Peyer's patch (tissue), 4 donors: ENCODE measurements at regions not wholly inside any gene's neighbourhood (a gene's known extent, or its start where the extent isn't known, plus 50 kb on each side); places are given as distances from the start of the nearest gene placed in this dataset.

ENCODE experiments used
- DNase-seq, 3 donors: peaks; one replicate each; pipeline ENCODE4 v3.0.0-alpha.2; 2017 to 2019
- H3K27ac ChIP-seq, 4 donors: fragments of 200-600 bp; sonication (generic); one replicate each; pipeline ENCODE4 v1.5.1; 2016 to 2019
- H3K27me3 ChIP-seq, 2 donors: fragments of 200-600 bp; sonication (generic); one replicate each; pipeline ENCODE4 v1.5.1; 2019
- H3K36me3 ChIP-seq, 3 donors: fragments of 200-600 bp; sonication (generic); one replicate each; pipeline ENCODE4 v1.5.1; 2016 to 2019
- H3K4me1 ChIP-seq, 4 donors: fragments of 200-600 bp; sonication (generic); one replicate each; pipeline ENCODE4 v1.5.1; 2016 to 2019
- H3K4me3 ChIP-seq, 4 donors: fragments of 200-600 bp; sonication (generic); 1 replicate in 3 of 4; 2 replicates in 1 of 4; pipeline ENCODE4 v1.5.1; 2016 to 2019; ENCODE audit warnings: mild to moderate bottlenecking in 1 of 4
- H3K9me3 ChIP-seq, 4 donors: fragments of 200-600 bp; sonication (generic); one replicate each; pipeline ENCODE4 v1.5.1; 2016 to 2019; ENCODE audit warnings: mild to moderate bottlenecking in 1 of 4
- POLR2A ChIP-seq, 2 donors: fragments of 450-650 bp; IDR thresholded peaks; one replicate each; pipeline ENCODE4 v1.5.1; 2017; ENCODE audit warnings: antibody characterized with exemption in 2 of 2, mild to moderate bottlenecking in 2 of 2, moderate library complexity in 2 of 2
- TF ChIP-seq, protein P1 (sequence below), 6 experiments: fragments of 450-650 bp in 4 of 6; fragments of 200-600 bp in 2 of 6; sonication (generic) in 1 of 6; IDR thresholded peaks; one replicate each; pipeline ENCODE4 v1.5.1; 2017 to 2019; ENCODE audit warnings: antibody characterized with exemption in 6 of 6, mild to moderate bottlenecking in 3 of 6, moderate library complexity in 1 of 6

- H3K27ac ChIP-seq, result peak overlapping the region in 1 of 4 donors; percentile 31
- H3K4me1 ChIP-seq, result no peaks in the 10 kb centered on the region
- H3K27me3 ChIP-seq, result no peaks in the 10 kb centered on the region
- no peak overlapping the region for H3K4me3 ChIP-seq
- H3K9me3 ChIP-seq, result no peaks in the 10 kb centered on the region
- no peaks in the 10 kb centered on the region for H3K36me3 ChIP-seq
- TF ChIP-seq, protein P1, sequence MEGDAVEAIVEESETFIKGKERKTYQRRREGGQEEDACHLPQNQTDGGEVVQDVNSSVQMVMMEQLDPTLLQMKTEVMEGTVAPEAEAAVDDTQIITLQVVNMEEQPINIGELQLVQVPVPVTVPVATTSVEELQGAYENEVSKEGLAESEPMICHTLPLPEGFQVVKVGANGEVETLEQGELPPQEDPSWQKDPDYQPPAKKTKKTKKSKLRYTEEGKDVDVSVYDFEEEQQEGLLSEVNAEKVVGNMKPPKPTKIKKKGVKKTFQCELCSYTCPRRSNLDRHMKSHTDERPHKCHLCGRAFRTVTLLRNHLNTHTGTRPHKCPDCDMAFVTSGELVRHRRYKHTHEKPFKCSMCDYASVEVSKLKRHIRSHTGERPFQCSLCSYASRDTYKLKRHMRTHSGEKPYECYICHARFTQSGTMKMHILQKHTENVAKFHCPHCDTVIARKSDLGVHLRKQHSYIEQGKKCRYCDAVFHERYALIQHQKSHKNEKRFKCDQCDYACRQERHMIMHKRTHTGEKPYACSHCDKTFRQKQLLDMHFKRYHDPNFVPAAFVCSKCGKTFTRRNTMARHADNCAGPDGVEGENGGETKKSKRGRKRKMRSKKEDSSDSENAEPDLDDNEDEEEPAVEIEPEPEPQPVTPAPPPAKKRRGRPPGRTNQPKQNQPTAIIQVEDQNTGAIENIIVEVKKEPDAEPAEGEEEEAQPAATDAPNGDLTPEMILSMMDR (IDR thresholded peaks at IDR 0.05), result no peak
- no peak for TF ChIP-seq POLR2A (IDR thresholded peaks at IDR 0.05)
- no peak for DNase-seq
These were observed 104.0 kb upstream of the WNT4 start for GRCh38 chr1:22246755-22247480.

GRCh38 chr1:22247527-22248245, 104.8 kb upstream of the WNT4 start:
- no peak for DNase-seq
- Histone ChIP-seq H3K4me1 (no peaks in the 10 kb centered on the region), H3K36me3 (no peaks in the 10 kb centered on the region), H3K9me3 (no peaks in the 10 kb centered on the region), H3K27me3 (no peaks in the 10 kb centered on the region), H3K27ac (no peak overlapping the region), H3K4me3 (no peak overlapping the region)
- TF ChIP-seq POLR2A (IDR thresholded peaks at IDR 0.05), result no peak
- TF ChIP-seq, protein P1 (IDR thresholded peaks at IDR 0.05), result no peak

DNA sequence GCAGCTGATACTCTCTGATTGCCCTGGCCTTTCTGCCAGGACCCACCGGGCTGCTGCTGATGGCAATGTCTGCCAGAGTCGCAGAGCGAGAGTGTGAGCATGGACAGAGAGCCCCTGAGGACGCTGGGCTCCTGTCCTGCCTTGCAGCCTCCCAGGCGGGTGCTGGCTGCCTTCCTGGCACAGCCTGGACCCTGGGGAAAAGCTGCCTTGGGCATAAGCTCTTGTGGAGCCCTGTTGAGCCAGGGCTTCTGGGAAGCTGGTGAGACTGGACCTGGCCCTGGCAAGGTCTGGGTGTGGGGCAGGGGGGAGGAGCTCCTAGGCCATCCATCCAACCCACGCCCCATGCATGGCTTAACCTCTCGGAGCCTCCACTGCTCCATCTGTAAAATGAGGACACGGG, 105.8 kb upstream of the WNT4 start:
- H3K4me1 ChIP-seq, result peaks cover 0 to 5% (median 0%) of the 10 kb centered on the region in 4 donors
- no peaks in the 10 kb centered on the region for H3K9me3 ChIP-seq

GRCh38 chr1:22249928-22250680, 107.2 kb upstream of the WNT4 start:
- Histone ChIP-seq H3K4me3 (no peak overlapping the region), H3K27me3 (no peaks in the 10 kb centered on the region), H3K4me1 (peaks cover 0 to 9% (median 0%) of the 10 kb centered on the region in 4 donors), H3K36me3 (no peaks in the 10 kb centered on the region), H3K27ac (no peak overlapping the region), H3K9me3 (no peaks in the 10 kb centered on the region)
- DNase-seq, result no peak
- TF ChIP-seq, protein P1 (IDR thresholded peaks at IDR 0.05), result no peak
- TF ChIP-seq POLR2A (IDR thresholded peaks at IDR 0.05), result no peak

More for the DNA sequence above, 105.8 kb upstream of the WNT4 start:
- no peak overlapping the region for H3K4me3 ChIP-seq
- H3K27me3 ChIP-seq, result no peaks in the 10 kb centered on the region
- no peaks in the 10 kb centered on the region for H3K36me3 ChIP-seq
- TF ChIP-seq, protein P1 (IDR thresholded peaks at IDR 0.05), result no peak
- TF ChIP-seq POLR2A (IDR thresholded peaks at IDR 0.05), result no peak
- no peak overlapping the region for H3K27ac ChIP-seq
- no peak for DNase-seq

DNA sequence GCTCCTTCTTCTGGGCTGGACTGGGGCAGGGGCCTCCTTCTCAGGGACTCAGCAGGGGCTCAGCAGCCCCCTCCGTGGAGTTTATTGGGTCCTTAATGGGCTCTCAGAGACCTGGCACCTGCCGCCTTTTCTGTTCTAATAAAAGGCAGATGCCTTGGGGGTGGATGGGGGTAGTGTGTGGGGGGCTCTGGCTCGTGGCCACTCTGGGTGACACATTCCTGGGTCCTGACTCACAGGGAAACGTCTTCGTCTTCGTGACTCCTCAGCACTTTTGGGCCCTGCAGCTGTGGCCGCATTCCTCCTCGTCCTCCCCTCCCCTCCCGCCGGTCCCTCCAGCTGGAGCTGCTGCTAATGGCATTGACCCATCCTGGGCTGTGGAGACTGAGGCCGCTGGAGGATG, 107.8 kb upstream of the WNT4 start:
- H3K27ac ChIP-seq, result no peak overlapping the region
- H3K4me1 ChIP-seq, result peaks cover 0 to 11% (median 0%) of the 10 kb centered on the region in 4 donors
- TF ChIP-seq POLR2A (IDR thresholded peaks at IDR 0.05), result no peak
- TF ChIP-seq, protein P1 (IDR thresholded peaks at IDR 0.05), result no peak
- H3K36me3 ChIP-seq, result no peaks in the 10 kb centered on the region
- H3K4me3 ChIP-seq, result no peak overlapping the region
- H3K27me3 ChIP-seq, result no peaks in the 10 kb centered on the region
- no peaks in the 10 kb centered on the region for H3K9me3 ChIP-seq
- peak in 1 of 3 donors; percentile 50 for DNase-seq
